HG02588 (cell line): ENCODE measurements at regions not wholly inside any gene's neighbourhood (a gene's known extent, or its start where the extent isn't known, plus 50 kb on each side); places are given as distances from the start of the nearest gene placed in this dataset.
"Not testable (repeated sequence)": the region's sequence is repeated elsewhere in the genome, so short reads cannot be mapped to it uniquely, and the experiment has no call there.

ENCODE experiments used
- ATAC-seq: cut with Tn5 transposase; IDR thresholded peaks from one replicate; pipeline ENCODE4 v1.9.1; 2021; ENCODE audit warnings: mild to moderate bottlenecking, moderate library complexity; ENCODE audit not compliant: unreplicated experiment

DNA sequence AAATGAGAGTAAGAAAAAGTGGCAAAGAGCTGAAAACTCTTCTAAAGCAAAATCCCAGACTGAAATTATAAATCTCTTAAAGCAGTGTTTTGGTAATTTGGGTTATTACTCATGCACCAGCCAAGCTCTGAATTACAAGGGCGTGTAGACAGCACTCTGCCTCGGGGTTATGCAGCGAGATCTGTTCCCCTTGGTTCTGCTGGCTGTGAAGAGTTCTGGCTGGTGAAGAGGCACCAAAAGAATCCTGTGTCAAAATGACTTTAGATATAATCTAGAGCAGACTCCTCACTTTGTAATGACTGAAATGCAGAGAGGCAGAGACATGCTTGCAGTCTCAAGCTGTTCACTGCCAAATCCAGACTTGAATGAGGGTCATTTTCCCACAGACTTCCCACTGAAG is 461.8 kb upstream of the CXADR start:
- ATAC-seq = no peak

DNA sequence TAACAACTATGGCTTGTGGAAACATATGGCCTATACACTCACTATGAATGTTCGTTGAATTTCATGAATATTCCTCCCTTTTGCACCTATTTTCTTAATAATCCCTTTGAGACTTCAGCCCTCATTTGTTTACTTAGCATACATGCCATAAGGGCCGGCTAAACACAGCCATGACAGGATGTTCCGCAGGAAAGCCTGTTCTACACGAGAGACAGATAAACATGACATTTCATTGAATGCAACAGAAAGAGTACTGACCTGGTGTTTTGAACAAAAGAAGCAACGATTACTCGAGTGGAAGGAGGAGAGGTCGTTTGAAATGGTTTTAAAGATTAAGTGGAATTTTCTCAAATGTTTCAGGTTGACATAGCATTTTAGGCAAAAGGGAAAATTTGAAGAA is 459.5 kb upstream of the CXADR start:
- no peak for ATAC-seq

DNA sequence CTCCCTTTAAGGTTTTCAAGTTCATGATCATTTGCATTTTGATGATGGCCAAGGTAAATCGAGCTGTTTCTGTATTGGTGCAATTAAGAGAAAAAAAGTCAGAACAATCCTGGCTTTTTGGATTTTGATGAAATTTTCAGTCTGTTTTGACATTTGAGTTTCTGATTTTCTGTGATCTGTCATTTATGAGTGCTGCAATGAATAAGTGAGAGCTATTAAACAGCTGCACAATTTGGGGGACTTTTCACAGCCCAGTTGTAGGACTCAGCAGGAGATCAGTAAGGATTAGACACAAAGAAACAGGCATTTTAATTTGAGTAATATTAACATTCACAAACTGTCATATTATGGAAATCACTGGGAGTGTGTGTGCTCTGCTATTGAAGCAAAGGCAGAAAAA is 452.9 kb upstream of the CXADR start:
- ATAC-seq = no peak

DNA sequence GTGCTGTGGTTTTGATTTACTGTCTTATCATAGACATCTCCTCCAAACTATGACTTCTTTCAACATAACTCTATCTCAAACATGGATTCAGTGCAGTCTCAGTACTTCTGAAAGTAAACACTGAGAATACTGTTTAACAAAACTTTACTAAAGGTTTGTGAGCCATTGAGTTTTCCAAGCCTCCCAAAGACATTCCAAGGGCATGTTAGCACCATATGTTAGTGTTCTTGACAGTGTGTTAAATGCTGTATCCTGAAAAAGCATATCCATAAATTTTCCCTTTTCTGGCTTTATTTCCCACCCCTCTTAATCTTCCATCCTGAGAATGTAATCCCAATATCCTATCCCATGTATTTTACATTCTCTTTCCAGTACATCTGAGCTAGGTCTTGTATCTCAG is 446.8 kb upstream of the CXADR start:
- no peak for ATAC-seq

DNA sequence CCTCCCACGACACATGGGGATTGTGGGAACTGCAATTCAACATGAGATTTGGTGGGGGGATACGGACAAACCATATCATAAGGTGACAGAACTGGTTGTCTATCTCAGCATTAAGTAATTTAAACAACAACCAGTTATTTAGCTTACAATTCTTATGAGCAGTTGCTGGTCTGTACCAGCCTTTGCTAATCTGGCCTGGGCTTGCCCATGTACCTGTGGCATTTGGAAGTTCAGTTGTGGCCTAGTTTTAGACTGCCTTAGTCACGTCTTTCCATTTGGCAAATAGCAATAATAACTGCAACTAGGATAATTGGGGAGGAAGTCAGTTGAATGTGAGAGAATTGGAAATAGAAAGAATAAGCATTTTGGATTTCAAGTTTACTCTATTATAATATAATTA is 441.8 kb upstream of the CXADR start:
- ATAC-seq = no peak

DNA sequence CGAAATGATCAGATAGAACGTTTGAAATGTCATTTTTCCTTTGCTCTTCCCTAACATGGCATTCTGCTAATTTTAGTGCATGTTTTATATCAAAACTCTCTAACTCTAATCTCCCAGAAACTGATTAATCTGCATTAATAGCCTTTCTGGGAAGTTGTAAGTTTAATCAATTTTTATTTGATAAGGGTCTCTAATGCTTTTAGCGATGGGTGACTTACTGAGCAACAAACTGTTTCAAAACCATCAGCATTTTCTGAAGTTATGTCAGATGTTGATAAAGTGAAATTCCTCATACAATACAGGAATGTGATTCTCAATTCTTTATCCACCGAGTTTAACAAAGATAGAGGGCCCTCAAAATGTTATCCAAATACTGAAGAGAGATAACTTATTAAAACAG is 431.6 kb upstream of the CXADR start:
- ATAC-seq = no peak

DNA sequence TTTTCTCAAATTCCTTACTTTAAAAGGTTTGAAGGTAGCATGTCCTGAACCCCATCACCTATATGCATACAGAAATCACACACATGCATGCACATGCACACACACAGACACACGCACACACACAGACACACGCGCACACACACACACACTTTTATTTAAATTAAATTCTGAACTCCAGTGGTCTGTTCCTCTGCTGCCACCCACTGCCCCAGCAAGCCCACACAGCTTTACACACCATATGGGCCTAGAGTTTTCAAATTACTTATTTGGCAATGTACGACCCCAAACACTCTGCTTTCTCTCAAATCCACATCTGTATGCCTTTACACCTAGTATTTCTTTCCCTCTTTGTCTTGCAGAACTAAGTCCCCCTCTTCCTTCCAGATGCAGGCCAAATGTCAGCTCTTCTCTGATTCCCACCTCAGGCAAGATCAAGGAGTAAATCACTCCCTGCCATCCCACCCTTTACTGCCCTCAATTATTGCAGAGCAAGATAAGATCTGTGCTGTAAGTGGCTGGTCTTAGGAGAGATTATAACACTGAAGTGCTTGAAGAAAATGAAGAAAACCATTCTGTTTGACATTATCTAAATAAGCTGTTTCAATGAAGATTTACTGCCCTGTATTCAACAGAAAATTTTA is 429.9 kb upstream of the CXADR start:
- ATAC-seq = no peak

DNA sequence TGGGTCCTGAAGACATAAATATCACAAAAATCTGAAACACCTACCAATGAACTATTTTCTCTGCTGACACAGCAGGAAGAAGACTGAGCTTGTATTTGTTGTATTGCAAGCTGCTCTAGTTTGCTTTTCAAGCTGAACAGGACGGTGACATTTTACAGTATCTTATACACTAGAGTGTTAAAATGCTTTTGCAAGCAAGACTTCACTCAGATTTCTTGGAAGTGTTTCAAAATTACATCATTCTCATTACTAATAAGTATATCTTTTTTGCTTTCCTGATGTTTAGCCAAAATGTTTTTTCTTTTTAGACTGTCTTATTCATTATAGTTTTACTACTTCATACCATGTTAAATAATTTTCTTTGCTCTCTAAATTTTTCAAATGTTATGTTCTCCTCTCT is 427.1 kb upstream of the CXADR start:
- ATAC-seq = no peak

DNA sequence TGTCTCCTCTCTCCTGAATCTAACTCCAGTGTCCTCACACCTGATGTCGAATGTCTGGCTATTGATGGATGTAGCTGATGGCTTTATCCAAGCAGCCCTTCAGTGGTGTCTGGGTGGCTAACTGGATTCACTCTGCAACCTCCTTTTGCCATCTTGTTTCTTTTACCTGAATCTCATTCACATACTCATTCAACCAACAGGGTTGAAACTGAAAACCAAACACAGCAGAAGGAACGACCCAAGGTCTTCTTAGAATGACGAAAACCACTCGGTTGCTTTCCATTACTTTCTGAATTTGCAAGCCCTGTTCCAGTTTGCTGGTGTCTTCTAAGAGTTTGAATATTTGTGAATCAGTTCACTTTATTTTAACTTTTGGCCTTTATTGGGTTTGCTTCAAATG is 424.3 kb upstream of the CXADR start:
- ATAC-seq = no peak

DNA sequence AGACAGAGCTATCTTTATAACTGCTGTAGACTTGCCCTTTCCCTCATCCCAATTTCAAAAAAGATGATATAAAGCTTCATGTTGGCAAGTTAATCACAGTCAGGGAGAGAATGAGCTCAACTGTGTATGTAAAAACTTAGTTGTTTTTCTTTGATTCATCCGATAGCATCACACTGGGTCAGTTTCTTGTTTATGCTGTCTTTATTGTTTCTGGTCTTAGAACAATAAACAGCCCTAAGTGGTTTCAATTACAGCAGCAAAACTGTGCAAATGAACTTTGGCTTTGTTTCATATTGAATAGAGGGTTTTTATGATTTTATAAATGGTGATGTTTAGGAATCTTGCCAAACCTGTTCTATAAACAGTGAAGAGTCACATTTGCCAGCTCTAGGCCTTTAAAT is 423.8 kb upstream of the CXADR start:
- ATAC-seq = no peak

DNA sequence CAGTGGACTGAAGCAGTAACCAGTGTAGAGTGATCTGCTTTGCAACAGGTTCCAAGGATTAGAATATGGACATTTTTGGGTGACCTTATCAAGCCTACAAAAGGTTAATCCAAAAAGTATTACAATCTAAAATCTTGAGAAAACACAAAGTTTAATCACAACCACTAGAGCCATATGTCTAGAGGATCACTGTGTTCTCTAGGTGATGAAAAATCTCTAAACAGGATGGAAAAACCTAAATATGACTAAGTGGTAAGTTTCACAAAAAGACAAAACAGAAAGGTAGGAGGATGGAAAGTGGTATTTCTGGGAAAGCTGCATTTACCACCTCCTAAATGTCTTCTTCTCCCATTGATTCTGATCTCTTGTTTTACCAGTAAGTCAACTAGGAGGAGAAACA is 411.1 kb upstream of the CXADR start:
- no peak for ATAC-seq

DNA sequence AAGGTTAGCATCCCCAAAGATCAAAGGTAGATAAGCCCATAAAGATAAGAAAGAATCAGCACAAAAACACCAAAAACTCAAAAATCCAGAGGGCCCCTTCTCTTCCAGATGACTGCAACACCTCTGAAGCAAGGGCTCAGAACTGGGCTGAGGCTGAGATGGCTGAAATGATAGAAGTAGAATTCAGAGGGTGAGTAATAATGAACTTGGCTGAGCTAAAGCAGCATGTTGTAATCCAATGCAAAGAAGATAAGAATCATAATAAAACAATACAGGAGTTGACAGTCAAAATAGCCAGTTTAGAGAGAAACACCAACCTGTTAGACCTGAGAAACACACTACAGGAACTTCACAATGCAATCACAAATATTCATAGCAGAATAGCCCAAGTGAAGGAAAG is 406.9 kb upstream of the CXADR start:
- ATAC-seq = no peak

DNA sequence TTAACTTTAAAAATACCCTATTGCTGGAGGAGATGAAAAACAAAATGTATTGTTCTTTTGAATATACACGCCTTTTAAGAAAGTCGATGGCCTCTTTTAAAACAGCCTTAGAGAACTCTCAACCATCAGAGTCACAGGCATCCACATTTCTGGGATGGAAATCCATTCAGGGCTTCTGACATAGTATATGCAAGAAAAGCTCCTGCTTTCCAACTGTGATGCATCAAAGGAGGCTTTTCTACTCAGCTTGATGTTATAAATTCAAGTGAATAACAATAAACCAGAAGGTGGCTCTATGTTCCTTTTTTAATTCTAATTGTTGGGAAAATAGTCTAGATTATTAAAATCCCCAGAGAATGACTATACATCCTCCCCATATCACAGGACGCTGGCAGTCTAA is 398.8 kb upstream of the CXADR start:
- ATAC-seq = no peak

DNA sequence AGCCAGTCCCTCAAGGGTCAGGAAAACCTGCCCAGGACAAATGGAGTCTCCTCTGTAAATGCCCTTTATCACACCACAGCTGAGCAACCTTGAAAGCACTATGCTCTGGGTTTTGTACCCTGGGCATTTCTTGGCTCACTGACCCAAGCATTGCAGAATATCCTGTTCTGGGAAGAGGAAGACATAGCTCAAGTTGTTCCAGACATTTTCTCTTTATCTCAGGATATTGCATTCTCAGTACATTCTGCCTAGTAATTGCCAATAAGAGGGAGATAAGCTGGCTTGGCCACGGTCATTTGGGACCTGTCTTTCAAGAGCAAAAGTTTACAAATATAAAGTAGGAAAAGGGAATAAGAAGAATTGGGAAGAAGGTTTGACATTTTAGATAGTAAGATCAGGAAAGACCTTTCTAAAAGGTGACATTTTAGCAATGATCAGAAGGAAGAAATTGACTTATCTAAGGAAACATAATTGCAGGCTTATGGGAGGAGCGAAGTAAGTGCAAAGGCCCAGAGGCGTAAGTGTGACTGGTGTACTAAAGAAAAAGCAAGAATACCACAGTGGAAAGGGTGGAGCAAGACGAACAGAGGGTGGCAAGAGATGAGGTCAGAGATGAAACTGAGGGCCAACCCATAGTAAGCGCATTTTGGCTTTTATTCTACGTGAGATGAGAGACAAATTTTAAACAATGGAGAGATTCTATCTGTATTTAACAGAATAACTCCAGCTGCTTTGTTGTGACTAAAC is 394.0 kb upstream of the CXADR start:
- no peak for ATAC-seq

DNA sequence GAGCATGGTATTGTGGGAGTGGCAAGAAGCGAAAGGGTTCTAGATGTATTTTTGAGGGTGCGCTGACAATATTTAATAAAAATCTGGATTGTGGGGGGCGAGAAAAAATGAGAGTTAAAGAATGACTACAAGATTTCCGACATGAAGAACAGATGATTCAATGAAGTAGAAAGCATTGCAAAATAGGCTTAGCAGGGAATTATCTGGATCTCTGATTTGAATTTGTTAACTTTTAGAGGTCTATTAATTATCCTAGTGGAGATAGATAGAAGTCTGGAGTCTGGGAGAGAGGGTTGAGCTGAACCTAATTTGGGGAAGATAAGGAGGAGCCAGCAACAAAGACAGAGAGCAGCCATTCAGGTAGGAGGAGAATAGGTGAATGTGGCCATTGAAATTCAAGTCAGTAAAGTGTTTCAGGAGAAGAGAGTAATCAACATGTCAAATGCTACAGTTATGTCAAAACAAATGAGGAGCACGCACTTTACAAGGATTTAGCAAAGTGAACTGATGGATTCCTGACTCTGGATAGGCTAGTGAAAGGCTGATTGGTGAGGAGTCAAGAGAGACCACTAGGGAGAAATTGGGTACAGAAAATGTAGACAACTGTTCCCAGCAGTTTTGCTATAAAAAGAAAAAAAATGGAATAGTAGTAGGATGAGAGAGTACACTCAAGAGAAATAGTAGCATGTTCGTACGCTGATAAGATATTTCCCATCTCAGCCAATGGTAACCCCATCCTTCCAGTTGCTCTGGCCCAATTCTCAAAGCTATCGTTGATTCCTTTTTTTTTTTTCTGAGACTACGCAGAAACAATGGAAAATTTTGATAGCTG is 393.2 kb upstream of the CXADR start:
- ATAC-seq = no peak

DNA sequence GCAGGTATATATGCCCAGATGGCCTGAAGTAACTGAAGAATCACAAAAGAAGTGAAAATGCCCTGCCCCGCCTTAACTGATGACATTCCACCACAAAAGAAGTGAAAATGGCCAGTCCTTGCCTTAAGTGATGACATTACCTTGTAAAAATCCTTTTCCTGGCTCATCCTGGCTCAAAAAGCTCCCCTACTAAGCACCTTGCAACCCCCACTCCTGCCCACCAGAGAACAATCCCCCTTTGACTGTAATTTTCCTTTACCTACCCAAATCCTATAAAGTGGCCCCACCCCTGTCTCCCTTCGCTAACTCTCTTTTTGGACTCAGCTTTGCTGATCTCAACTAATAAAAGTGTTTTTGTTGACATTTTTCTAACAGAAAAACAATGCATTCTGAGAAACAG is 385.4 kb upstream of the CXADR start:
- not testable (repeated sequence) for ATAC-seq

DNA sequence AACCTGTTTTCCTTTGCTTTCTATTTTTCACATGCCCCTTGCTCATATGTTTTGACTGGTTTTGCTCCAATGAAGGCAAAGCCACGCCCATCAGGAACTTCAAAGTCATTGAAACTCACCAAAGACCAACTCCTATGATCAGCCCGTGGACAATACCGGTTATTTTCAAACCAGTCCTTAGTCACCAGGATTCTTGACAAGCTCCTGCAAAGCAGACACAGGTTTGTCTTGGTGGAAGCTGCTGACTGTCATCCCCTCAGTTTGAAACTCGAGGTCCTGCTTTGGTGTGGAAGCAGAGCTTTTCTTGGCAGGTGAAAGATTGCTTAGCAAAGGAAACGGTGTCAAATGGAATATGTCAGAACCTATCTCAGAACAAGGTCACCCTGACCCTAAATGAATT is 384.7 kb upstream of the CXADR start:
- no peak for ATAC-seq

DNA sequence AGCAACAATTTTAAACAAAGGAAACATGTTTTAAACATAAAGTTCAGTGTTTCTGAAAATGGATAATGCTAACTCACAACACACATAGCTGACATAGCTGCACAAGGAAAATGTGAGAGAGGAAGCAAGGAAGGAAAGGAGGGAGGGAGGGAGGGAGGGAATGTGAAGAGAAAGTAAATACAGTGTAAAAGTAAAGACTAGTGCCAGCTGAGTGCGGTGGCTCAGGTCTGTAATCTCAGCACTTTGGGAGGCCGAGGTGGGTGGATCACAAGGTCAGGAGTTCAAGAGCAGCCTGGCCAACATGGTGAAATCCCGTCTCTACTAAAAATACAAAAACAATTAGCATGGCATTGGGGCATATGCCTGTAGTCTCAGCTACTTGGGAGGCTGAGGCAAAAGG is 373.7 kb upstream of the CXADR start:
- ATAC-seq = not testable (repeated sequence)

DNA sequence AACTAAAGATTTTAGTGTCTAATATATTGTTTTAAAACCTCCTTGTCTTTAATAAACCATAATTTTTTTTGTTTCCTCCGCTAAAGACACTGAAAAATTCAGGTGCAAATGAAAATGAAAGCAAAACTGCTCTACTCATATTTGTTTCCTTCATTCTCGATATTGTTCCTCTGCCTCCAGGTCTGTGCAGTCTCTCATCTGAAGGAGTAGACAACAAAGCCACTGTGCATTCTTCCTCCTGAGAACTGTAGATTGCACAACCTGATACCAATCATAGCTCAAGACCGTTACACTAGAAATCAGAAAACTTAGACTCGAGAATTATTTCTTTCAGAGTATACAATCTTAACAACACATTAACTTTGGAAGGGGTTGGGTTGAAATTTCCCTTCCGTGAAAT is 373.1 kb upstream of the CXADR start:
- ATAC-seq = no peak

DNA sequence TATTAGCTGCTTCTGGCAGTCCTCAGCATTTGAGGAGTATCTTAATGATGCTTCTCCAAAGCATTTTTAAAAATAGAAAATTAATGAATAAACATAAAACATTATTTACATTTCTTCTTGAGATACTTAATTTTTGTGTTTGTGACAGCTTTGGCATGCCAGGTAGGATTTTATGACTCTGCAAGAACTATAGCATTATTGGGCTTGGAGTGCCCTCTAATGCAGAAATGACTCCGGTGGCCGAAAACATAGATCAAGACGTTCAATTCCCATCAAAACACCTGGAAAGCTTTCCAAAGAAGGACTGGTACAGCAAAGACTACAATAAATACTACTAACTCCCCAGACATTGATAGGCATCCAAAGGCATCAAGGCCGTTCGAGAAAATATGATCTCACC is 366.4 kb upstream of the CXADR start:
- no peak for ATAC-seq

DNA sequence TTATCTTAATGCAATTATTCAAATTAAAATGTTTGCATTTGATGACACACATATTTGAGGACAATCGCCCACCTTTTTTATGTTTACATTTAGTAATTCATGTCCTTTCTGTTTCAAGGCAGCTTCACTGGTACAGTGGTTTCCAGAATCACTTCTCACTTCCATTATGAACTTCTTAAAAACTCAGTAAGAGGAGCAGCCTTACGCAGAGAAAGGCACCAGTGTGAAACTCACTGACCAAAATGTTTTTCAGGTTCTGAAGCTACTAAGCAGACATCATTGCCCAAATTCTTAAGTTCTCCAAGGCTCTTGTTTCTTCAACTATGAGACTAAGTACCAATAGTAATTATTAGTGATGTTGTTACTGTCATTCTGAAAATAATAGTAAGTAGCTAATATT is 353.1 kb upstream of the CXADR start:
- ATAC-seq = no peak

DNA sequence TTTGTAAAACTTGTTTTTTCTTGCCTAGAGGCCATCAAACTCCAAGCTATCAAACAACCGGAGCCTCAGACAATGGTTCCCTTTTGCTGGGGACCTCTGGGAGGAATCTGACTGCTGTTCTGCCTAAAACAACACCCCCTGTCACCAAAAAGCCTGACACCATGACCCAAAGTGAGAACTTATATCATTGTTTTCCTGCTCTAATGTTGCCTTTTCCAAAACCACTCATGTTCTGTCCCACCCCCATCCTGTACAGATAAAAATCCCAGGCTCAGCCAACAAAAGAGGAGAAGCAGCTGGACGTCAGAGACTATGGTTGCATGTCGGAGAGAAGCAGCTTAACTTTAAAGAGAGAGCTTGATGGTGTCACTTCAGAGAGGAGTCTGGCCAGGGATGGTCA is 327.2 kb upstream of the CXADR start:
- ATAC-seq = no peak
